HG03432 (cell line): ENCODE measurements at regions not wholly inside any gene's neighbourhood (a gene's known extent, or its start where the extent isn't known, plus 50 kb on each side); places are given as distances from the start of the nearest gene placed in this dataset.

Source experiments
- ATAC-seq: cut with Tn5 transposase; IDR thresholded peaks from one replicate; pipeline ENCODE4 v1.9.1; 2021; ENCODE audit warnings: mild to moderate bottlenecking, moderate library complexity; ENCODE audit not compliant: unreplicated experiment

DNA sequence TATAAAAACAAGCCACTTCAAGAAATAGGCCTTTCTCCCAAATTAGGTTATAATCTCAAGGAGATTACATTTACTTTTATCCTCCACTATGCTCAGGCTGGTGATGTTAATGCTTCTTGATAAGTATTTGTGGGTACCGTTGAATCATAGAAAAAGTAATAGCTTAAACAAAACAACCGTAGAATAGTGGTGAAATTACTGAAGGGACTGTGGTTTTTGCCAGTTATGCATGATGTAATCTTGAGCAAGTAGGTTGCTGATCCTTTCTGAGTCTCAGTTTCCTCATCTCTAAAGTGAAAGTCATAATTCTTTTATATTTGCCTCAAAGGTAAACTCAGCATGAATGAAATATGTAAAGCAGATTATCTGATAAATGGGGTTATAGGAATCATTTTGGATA lies 187.3 kb upstream of the JAG1 start:
- ATAC-seq, result no peak

DNA sequence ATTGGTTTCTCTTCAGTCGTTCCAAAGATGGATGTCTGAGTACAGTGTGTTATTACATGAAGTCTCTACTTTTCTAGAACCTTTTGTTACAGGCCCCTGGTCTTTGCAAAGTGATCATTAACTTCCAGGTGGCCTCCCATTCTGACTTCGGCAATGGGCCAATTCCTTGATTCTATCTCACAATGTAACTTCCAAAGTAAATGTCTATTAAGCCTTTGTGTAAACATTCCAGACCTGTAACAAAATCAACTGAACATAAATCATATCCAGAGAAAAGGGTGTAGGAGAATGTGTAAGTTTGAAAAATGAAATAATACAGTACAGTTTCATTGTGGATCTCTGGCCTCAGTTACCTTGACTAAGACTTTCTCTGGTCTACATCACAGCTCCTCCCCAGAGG lies 187.8 kb upstream of the JAG1 start:
- no peak for ATAC-seq

DNA sequence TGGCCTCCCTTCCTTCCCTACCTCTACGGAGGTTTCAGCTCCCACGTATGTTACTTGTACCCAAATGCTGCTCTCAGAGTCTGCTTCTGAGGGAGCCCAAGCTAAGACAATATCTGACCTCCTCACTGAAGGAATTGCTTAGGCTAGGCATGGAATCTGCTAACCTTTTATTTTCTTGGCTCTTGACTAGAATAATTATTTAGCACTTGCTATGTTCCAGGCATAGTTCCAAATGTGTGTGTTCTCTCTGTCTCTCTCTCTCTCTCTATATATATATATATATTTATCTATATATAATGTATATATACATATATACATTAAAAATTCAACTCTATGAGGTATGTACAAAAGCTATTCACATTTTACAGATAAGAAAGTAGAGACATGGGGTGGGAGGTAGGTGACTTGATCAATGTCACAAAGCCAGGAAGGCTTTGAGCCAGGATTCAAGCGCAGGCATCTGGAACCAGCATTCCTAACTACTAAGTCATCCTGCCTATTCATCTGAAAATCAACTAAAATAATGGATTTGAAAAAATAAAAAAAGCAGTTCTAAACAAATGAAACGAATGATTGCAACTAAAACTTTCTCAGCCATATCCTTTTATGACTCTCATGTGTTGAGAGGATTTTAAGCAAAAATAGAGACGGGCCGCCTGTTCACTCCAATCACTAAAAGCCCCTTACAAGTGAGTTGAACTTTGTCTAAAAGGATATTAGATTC lies 189.7 kb upstream of the JAG1 start:
- ATAC-seq, result no peak

DNA sequence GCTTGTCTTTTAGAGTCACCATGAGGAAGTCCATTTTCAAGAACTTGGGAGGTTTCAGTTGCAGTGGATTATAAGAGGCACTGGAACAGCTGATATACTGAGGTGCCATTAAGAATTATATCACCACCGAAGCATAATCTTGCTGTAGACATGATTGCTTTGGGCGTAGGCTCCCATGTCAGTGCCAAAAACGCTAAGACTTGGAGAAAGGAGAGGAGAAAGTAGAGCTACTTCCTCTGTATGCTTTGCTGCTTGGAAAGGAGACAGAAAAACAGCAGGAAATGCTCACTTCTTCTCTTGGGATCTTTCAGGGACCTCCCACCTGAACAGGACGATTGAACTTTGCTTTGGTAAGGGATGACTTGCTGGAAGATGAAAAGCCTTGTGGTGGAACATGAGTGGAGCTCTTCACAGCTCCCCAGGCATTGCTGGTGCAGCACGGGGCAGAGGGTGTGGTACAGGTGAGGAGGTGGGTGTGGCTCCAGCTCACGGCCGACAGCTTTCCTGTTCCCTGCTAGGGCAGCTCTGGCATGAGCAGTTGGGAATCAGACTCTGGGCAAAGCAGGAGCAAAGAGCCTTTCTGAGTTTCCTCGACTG lies 190.4 kb upstream of the JAG1 start:
- no peak for ATAC-seq

DNA sequence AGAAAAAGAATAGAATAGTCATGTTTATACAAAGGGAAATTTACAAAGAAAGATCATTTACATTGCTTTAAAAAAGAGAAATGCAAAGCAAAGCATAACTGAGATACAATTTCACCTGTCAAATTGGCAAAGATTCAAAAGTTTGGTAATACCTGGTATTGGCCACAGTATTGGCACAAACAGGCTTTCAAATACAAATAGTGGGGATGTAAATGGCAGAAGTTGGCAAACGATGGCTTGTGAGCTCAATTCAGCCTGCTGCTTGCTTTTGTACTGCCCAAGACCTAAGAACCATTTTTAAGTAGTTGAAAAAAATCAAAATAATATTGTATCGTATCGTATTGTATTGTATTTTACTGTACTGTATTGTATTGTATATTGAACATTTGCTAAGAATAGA lies 194.5 kb upstream of the JAG1 start:
- ATAC-seq, result no peak

DNA sequence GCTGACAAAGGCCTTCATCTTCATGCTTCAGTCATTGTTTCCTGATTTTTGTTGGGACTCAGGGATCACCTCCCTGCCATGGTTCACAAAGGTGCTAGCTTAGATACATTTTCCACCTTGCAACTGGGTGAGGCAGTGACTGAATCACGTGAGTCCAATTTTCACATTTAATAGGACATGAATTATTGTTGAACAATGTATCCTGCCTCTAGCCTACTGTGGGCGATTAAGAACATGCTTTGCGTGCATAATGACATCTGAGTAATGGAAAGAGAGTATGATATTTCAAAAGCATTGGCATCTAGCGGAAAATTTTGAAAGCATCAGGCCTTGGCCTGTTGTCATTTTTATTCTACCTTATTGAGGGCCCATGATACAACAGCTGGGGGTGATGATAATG lies 199.2 kb upstream of the JAG1 start:
- no peak for ATAC-seq

DNA sequence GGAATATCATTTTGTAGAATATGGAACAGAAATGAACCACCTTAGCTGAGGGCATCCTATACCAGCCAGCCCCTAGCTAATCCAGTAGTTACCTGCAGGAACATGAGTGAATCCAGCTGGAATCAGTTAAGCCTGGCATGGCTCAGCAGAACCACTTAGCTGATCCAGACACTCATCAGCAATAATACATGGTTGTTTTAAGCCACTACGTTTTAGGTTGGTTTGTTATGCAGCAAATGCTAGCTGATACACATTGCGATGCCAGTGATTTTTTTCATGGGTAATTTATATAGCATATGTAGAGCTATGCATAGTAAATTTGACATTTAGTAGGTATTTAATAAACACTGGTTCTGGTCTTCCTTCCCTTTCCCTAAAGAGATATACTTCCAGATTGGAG lies 201.9 kb upstream of the JAG1 start:
- no peak for ATAC-seq

DNA sequence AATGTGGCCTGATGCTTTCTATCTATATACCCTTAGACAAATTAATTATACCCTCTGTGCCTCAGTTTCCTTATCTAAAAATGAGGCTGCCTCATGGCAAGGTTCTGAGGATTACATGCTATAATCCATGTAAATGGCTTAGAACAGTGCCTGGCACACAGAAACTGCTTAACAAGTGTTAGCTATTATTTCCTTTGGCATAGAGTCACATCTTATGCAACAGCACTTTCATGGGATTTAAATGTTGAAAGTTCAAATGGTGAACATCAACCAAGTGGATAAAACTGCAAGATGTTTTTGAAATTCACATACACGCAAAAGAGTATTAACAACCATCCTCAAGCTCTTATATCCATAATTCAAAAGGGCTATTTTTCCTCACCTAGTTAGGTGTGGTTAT lies 202.8 kb upstream of the JAG1 start:
- no peak for ATAC-seq

DNA sequence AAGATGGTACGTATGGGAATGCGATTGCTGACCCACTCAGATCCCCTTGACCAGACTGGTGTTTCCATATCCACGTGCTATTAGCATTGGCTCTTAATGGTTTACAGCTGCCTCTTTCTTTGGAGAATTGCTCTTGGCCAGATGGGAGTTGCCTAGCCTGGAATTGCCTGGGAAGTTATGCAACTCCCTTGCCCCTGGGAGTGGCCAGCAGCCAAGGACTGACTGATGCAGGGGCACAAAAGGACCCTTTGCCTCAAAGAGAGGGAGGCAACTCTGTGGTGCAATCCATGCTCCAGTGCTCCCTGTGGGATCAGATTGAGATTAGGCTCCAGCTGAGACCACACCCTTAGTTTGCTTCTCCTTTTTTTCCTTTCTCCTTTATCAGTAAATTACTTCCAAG lies 203.5 kb upstream of the JAG1 start:
- no peak for ATAC-seq

DNA sequence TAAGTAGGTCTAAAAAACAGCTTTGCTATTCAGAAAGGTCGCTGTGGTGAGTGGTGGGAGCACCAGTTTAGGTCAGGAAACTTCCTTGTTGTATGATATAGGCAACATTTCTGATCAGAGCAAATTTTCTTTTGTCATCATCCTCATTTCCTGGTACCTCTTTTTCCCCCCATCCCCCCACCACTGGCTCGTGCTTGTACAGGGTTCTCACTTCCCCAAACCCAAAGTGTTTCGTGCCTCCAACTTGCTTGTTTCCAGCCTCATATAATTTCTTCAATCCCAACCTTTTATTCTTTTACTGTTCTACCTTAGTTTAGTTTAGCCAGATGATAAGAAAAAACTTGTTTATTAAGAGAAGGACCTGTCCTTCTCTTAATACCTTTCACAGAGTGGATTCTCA lies 209.4 kb upstream of the JAG1 start:
- no peak for ATAC-seq

DNA sequence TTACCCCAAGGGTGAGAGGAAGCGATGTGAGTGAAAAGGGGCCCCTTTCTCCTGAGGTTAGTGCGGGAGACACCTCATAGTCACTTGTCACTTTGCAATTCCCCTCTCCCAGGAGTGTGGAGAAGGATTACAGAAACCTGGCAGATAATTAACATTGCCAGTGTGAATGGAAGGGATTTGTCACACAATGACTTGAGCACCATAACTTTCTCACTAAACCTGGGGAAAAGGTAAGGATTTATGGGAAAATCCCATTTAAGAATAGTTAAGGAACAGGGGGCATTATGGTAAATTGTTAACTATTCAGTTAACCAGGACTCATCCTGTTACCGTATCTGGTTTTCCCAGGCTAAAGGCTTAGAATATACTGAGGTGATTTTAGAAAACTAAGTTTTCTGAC lies 219.5 kb upstream of the JAG1 start:
- ATAC-seq, result no peak

DNA sequence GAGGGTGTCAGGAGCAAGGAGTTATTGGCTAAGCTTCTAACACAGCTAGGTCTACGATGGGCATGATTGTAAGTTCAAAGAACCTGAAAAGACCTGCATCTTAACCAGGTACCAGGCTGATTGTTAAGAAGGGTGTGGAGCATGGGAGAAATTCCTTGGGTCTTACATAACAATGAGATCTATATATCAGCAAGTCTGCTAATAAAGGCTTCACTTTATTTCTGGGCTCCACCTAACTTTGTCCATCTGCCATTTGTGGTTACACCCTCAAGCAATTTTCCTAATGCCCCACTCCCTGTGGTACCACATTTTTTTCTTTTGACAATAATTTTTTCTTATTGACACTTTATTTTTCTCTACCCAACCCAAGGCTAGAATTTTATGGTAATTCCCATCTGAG lies 223.5 kb upstream of the JAG1 start:
- no peak for ATAC-seq

DNA sequence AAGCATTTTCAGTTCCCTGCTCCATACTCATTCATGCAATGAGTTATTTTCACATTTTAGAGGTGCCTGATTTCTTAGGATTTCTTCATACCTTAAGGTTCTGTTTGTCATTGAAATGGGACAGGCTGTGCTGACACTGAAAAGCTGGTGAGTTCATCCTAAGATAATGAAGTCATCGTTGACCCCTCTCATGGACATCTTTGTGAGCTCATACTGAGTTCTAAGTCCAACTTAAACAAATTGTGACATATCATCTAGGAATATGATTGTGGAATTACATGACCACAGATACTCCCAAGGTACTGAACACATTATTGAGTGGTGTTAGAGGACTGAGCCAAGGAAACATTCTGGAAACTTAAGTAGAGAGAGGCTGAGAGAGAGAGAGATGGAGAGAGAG lies 224.8 kb upstream of the JAG1 start:
- ATAC-seq, result no peak

DNA sequence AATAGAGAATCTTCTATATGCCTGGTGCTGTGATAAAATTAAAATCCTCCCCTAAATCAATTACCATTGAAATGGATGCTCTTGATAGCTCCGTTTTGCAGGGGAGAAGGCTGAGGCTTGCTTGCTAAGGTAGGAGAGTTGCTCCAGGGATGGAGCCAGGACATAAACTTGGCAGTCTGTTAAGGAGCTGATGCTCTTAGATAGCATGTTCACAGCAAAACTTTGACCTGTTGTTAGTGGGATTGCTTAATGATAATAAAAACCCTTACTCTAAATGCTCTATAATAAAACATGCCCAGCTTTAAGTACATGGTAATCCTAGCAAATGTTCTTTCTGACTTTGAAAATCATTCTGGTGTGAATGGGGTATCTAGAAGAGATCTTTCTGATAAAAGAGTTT lies 228.4 kb upstream of the JAG1 start:
- ATAC-seq, result no peak

DNA sequence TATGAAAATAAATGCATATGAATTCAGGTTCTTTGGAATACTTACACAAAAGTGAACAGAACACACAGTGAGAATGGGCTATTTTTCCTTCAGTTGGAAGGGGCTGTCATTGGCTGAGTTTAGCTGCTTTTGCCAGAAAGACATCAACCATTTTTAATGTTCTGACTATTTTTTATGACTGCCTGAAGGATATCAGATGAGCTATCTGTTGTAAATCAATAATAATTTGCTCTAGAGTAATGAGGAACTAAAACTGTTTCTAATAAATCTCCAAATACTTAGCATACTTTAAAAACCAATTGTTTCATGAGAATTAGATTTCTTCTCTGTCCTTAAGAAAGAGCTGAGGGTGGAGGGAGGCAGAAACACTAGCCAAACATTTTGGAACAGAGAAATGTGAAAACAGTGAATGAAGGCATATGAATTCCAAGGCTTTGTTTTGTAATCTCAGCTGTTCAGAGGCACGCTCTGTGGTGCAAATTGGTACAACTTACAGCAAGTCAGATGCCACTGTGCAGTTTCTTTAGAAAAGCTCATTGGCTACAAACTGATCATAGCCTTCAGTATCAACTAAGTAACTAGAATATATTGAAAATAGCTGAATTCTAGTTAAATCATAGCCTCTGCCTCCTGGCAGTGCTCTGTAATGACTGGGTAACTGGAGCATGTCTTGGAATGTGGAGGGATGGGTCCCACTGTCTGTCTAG lies 228.9 kb upstream of the JAG1 start:
- no peak for ATAC-seq

DNA sequence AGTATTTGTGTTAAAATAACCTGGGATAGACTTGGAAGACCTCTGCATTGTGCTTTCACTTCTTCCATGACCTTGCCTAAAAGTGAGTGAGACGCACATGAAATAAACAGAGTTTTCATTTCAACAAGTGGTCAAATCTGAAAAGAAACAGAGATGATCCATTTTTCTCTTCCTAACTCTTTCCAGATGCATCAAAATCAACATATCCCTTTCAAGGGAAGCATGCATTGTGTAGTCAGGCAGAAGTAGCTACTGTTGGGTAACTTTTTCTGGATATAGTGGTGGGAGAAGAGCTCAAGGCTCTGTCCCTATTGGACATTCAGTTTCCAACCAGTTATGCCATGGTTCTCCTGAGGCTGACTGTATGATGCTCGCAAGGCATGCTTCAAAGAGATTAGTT lies 233.0 kb upstream of the JAG1 start:
- ATAC-seq, result no peak

DNA sequence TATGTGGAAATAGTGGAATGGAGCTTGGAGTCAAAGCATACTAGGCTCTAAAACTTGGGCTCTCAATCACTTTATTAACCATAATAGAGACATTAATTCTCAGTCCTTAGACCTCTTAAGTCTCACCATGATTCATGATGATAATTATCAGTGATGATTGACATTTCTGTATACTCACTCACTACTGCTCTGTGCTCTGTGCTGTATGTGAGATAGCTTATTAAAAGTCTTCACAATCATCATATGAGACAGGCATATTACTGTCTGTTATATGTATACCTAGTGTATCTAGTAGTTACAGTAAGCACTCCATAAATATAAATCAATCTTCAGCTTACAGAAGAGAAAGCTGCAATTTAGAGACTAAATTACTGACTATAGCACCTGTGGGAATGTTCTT lies 236.0 kb upstream of the JAG1 start:
- ATAC-seq, result no peak

DNA sequence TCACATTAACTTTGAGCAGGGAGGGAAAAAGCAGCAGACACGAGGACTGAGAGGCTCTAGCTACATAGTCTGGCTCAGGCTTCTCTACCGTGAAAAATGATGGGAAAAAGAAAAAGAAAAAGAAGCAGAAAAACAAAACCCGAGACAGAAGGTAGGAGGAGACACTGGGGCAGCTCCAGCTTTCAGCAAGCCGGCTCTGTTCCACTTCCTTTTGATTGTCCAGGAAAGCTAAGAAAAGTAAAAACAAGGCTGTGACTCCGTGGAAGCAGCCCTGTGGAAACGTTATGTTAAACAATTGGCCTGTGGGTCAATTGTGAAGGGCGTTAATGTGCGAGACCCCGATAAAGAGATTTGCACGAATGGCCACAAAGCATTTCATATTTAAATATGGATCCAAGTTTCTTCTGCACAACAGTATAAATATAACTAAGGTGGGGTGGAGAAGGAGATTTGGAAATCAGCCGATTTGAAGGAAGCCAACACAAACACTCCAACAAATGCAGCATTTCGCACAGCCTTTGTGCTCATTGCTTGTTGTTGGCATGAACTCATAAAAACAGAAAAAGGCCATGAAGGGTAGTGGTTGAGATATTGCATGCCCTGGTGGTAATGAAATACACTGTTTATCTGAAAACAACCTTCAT lies 236.9 kb upstream of the JAG1 start:
- ATAC-seq, result no peak

DNA sequence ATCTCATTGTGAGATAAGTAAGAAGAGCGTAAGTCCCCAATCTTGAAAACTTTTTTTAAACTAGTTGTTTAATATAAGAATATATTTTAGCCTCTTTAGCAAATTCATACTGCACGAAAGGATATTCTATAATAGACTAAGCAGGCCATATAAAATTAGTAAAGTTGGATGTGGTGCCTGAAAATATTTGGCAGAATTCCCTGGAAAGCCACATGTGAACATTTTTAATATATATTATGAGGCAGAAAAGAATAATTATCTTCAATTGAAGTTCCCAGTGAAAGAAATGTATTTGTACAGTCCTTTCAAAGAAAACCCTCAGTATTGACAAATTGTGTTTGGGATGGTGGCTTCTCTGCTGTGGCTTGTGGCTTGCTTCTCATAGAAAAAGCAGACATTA lies 237.5 kb upstream of the JAG1 start:
- no peak for ATAC-seq

DNA sequence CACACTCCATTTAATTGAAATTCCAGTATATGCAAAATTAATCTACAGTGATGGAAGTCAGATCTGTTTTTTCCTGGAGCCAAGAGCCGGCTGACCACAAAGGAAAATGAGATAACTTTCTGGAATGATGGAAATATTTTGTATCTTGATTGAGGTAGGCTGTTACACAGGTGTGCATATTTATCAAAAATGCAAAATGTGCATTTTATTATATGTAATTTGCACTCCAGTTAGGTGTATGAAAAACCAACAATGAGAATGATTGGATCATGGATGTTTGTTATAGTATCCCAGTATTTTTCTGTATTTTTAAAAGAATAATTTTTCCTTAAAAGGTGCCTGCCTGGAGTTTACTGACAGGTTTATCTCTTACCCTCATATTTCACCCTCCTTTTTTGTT lies 242.0 kb upstream of the JAG1 start:
- no peak for ATAC-seq

DNA sequence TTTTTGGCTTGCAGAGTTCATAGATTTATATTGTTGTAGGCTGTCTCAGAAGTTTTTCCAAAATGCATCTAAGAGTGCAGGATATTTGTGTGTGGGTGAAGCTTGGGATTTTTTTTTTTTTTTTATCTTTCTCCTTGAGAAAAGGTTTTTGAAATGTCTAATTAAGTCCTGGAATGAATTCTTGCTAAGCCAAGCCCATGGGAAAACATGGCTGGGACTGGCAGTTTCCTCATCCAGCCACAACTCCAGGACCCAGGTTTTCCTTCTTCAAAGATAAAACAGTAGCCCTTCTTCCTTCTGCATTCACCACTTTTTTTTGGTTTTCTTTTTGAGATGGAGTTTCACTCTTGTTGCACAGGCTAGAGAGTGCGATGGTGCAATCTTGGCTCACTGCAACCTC lies 242.5 kb upstream of the JAG1 start:
- ATAC-seq, result no peak

DNA sequence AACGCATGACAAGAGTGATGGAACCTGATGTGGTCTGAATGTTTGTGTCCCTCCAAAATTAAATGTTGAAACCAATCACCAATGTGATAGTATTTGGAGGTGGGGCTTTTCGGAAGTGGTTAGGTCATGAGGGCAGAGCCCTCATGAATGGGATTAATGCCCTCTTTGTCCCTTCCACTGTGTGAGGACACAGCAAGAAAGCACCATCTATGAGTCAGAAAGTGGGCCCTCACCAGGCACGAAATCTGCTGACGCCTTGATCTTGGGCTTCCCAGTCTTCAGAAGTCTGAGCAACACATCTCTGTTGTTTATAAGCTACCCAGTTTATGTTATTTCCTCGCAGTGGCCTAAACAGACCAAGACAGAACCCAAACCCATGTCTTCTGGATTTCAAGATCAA lies 244.0 kb upstream of the JAG1 start:
- ATAC-seq, result no peak
